Left ventricle myocardium superior (tissue), 1 donor: ENCODE measurements at regions not wholly inside any gene's neighbourhood (a gene's known extent, or its start where the extent isn't known, plus 50 kb on each side); places are given as distances from the start of the nearest gene placed in this dataset.

Experiments used
- ATAC-seq: fragments of 200-7000 bp; cut with Tn5 transposase; one replicate; pipeline ENCODE4 v1.9.1; 2020; ENCODE audit warnings: mild to moderate bottlenecking, moderate library complexity
- DNase-seq: peaks from one replicate; pipeline ENCODE4 v3.0.0-alpha.2; 2020
- intact Hi-C: fragments of 100-400 bp; cut with micrococcal nuclease; formaldehyde crosslinking; loops from one replicate; pipeline ENCODE4 v1.11.0; 2022
- donor health status: DM: no; HTN: yes; CAD: no; lungs with severe emphysema.

GRCh38 chr1:222040121-222040805, 298.4 kb upstream of the DUSP10 start:
- intact Hi-C loops = no loop called here
- peak; percentile 50 for ATAC-seq
- DNase-seq = no peak

GRCh38 chr1:222038971-222039370, 297.1 kb upstream of the DUSP10 start:
- DNase-seq (no peak), ATAC-seq (no peak)
- intact Hi-C loops = no loop called here

- intact Hi-C loops = no loop called here
- no peak for DNase-seq
- peak; percentile 80 for ATAC-seq
Observed at GRCh38 chr1:222037720-222038119, 295.8 kb upstream of the DUSP10 start.

GRCh38 chr1:222034790-222035189, 292.9 kb upstream of the DUSP10 start:
- ATAC-seq (peak; percentile 59), DNase-seq (no peak)
- intact Hi-C loops = no loop called here

GRCh38 chr1:222033450-222033849, 291.6 kb upstream of the DUSP10 start:
- intact Hi-C loops = no loop called here
- DNase-seq (no peak), ATAC-seq (no peak)

- intact Hi-C loops = no loop called here
- no peak for ATAC-seq
- DNase-seq = no peak
Observed at GRCh38 chr1:222031318-222031717, 289.4 kb upstream of the DUSP10 start.

- ATAC-seq = no peak
- intact Hi-C loops = no loop called here
- no peak for DNase-seq
Observed at GRCh38 chr1:222028676-222029075, 286.8 kb upstream of the DUSP10 start.

GRCh38 chr1:222028116-222028515, 286.2 kb upstream of the DUSP10 start:
- intact Hi-C loops = no loop called here
- no peak for DNase-seq
- ATAC-seq = no peak

- intact Hi-C loops = no loop called here
- ATAC-seq = no peak
- DNase-seq = no peak
Observed at GRCh38 chr1:222026280-222026679, 284.4 kb upstream of the DUSP10 start.

- no peak for DNase-seq
- intact Hi-C loops = no loop called here
- ATAC-seq = no peak
Observed at GRCh38 chr1:222023025-222023424, 281.1 kb upstream of the DUSP10 start.

GRCh38 chr1:222021129-222021528, 279.2 kb upstream of the DUSP10 start:
- peak; percentile 33 for ATAC-seq
- DNase-seq = no peak
- intact Hi-C loops = no loop called here

GRCh38 chr1:222020553-222020952, 278.7 kb upstream of the DUSP10 start:
- DNase-seq (no peak), ATAC-seq (no peak)
- intact Hi-C loops = no loop called here

- intact Hi-C loops = no loop called here
- ATAC-seq (peak; percentile 38), DNase-seq (no peak)
Observed at GRCh38 chr1:222019029-222019428, 277.1 kb upstream of the DUSP10 start.

GRCh38 chr1:222018041-222018440, 276.2 kb upstream of the DUSP10 start:
- intact Hi-C loops = no loop called here
- DNase-seq (no peak), ATAC-seq (no peak)

GRCh38 chr1:222015686-222016085, 273.8 kb upstream of the DUSP10 start:
- intact Hi-C loops = no loop called here
- no peak for ATAC-seq
- no peak for DNase-seq

GRCh38 chr1:222014001-222014400, 272.1 kb upstream of the DUSP10 start:
- intact Hi-C loops = no loop called here

GRCh38 chr1:222012816-222013215, 270.9 kb upstream of the DUSP10 start:
- intact Hi-C loops = no loop called here
- no peak for DNase-seq
- ATAC-seq = no peak

More at GRCh38 chr1:222014001-222014400, 272.1 kb upstream of the DUSP10 start:
- ATAC-seq (no peak), DNase-seq (no peak)

- DNase-seq (no peak), ATAC-seq (no peak)
- intact Hi-C loops = no loop called here
Observed at GRCh38 chr1:222010306-222010705, 268.4 kb upstream of the DUSP10 start.

GRCh38 chr1:222009105-222009730, 267.3 kb upstream of the DUSP10 start:
- ATAC-seq = peak; percentile 64
- intact Hi-C loops = no loop called here
- no peak for DNase-seq

- intact Hi-C loops = no loop called here
- DNase-seq = no peak
- ATAC-seq = no peak
Observed at GRCh38 chr1:222006715-222007114, 264.8 kb upstream of the DUSP10 start.

- intact Hi-C loops = no loop called here
- ATAC-seq (no peak), DNase-seq (no peak)
Observed at GRCh38 chr1:222004784-222005183, 262.9 kb upstream of the DUSP10 start.
